GM12873 (cell line): ENCODE measurements at regions not wholly inside any gene's neighbourhood (a gene's known extent, or its start where the extent isn't known, plus 50 kb on each side); places are given as distances from the start of the nearest gene placed in this dataset.

Experiments
- TF ChIP-seq, protein P1 (sequence below): IDR thresholded peaks from 2 replicates; pipeline ENCODE4 v1.5.1; 2012; ENCODE audit warnings: low read depth, mild to moderate bottlenecking, moderate library complexity, low read length, control low read depth; ENCODE audit not compliant: insufficient read depth; ENCODE audit errors: missing control alignments

DNA sequence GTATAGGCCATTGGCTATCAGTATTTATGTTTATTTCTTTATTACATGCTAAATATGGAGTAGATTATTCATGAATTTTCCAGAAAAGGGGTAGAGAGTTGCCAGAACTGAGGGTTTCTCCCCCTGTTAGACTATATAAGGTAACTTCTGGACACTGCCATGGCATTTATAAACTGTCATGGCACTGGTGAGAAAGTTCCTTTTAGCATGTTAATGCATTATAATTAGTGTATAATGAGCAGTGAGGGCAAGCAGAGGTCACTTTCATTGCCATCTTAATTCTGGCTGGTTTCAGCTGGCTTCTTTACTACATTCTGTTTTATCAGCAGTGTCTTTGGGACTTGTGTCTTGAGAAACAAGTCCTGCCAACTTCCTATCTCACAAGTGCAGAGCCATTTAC, 220.0 kb upstream of the CNR1 start:
- TF ChIP-seq, protein P1, sequence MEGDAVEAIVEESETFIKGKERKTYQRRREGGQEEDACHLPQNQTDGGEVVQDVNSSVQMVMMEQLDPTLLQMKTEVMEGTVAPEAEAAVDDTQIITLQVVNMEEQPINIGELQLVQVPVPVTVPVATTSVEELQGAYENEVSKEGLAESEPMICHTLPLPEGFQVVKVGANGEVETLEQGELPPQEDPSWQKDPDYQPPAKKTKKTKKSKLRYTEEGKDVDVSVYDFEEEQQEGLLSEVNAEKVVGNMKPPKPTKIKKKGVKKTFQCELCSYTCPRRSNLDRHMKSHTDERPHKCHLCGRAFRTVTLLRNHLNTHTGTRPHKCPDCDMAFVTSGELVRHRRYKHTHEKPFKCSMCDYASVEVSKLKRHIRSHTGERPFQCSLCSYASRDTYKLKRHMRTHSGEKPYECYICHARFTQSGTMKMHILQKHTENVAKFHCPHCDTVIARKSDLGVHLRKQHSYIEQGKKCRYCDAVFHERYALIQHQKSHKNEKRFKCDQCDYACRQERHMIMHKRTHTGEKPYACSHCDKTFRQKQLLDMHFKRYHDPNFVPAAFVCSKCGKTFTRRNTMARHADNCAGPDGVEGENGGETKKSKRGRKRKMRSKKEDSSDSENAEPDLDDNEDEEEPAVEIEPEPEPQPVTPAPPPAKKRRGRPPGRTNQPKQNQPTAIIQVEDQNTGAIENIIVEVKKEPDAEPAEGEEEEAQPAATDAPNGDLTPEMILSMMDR, result no peak

DNA sequence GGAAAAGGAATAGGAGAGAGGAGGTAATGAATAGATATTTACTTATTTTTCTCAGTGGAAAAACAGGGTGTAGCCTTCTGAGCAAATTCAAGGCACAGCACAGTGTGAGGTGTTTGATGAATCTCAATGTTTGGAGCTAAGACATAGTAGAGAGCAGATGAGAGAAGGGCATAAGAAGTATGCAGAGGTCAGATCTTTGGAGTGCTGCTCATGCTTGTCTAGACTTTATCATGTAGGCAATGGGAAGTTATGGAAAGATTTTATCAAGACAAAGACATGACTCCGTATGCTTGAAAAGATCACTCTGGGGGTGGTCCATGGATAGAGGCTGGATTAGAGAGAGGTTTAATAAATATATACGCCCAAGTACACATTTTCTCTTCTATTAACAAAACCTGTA, 217.0 kb upstream of the CNR1 start:
- TF ChIP-seq, protein P1, result no peak

DNA sequence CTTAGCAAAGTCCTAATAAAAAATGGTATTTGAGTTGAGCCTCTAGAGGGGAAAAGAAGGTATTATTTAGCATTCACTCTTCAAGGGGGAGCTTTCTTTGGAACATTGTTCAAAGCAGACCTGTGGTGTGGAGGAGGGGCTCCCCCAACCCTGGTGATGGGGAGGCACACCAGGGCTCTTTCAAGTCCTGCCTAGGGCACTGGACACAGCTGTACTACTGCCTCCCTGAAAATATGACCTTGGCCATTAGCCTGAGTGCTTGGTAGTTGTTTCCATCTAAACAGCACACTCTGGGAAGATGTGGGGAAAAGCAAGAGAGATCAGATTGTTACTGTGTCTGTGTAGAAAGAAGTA, 215.1 kb upstream of the CNR1 start:
- TF ChIP-seq, protein P1, result no peak

DNA sequence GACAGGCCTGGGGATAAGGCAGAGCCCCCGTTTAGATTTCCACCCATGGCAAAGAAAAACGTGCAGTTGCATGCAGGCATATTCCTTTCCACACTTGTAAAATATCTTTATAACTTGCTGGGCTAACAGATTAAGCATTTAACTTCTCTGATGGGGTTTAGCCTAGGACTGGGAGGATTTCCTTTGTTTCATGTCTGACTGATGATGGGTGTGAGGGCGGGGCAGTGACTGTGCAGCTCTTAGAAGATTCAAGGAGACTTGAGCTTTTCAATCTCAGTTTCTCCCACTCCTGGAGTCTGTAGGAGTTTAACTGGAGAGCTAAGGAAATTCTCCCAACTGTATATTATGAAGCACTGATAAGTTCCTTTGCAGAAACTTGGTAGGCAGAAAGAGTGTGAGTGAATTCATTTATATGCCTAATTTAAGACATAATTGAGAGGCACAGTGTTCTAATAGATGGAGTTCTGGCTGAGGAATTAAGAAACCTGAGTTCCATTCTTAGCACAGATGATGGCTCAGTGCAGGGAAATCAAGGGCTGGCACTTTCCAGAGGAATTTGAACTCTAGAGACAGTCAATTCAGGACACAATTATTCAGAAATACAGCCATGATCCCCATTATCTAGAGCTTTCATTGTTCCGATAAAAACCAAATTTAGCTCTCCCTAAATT, 214.6 kb upstream of the CNR1 start:
- TF ChIP-seq, protein P1, result no peak

DNA sequence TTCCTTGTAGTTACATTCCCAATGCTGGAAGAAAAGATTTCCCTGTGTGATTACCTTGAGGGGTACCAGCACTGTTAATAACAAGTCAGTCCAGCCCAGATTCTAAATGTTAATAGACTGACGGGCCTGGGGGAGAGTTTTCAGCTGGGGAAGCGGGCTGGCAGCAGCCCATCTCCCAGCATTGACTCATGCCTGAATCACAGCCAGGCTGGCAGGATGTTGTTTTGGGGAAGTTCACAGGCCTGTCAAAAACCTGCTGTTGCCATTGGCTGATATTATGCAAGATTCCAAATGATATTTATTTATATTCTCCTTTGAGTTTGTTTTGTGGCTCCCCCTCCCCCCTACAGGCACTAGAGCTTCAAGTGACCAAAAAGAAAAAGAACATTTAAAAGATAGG, 213.9 kb upstream of the CNR1 start:
- TF ChIP-seq, protein P1, result no peak

DNA sequence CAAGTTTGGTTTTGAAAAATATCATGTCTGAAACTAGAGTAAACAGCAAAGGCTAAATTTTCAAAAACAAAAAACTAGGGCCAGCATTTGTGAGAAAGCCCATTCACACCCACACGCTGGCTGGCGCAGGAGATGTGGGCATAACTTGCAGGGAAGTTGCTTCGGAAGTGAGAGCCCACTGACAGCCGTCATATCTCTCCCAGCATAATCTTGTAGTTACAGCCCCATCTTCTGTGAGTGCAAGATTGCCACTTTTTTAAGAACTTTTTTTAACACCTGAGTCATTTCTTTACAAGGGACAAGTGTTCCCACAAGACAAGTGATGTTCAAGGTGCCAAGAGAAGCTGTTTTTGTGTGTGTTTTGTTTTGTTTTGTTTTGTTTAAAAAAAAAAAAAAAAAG, 212.5 kb upstream of the CNR1 start:
- TF ChIP-seq, protein P1, result no peak

DNA sequence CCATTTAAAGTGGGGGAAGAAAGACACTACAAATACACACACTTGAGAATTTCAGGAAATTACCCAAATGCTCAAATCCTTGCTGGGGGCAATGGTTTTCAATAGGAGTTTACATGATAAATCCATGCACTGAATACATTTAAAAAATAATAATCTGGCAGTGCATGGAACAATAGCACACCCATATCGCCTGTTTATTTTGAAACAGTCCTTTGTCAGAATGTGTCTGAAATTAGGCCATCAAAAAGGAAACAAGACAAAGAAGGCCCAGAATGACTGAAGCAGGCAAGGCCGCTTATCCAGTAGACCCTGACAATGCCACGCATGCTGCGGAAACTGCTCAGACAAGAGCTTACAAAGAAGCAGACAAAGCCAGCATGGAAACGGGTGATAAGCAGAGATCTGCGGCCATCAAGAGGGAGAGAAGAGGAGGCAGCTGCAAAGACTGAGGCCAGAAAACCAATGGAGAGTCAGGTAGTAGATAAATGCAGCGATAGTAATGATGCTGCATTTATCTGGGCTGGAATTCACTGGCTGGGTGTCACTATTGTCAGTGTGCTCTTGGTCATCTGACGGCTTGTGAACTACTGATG, 211.9 kb upstream of the CNR1 start:
- TF ChIP-seq, protein P1, result no peak
